K562 (cell line): ENCODE measurements at regions not wholly inside any gene's neighbourhood (a gene's known extent, or its start where the extent isn't known, plus 50 kb on each side); places are given as distances from the start of the nearest gene placed in this dataset.

Source experiments
- BACH1 ChIP-seq: fragments of 200-800 bp; sonication (Bioruptor generic); IDR thresholded peaks from 2 replicates; pipeline ENCODE4 v1.6.1; 2016; ENCODE audit warnings: missing genetic modification characterization, missing compliant biosample characterization
- CBX2 ChIP-seq: fragments of 200-600 bp; sonication (generic); IDR thresholded peaks from one replicate; pipeline ENCODE4 v1.6.1; 2012; ENCODE audit warnings: mild to moderate bottlenecking, low read length, inconsistent platforms; ENCODE audit not compliant: insufficient read depth, poor library complexity, severe bottlenecking
- NR3C1 ChIP-seq: sonication (generic); formaldehyde crosslinking; IDR thresholded peaks from 2 replicates; pipeline ENCODE4 v1.8.1; 2022; ENCODE audit warnings: missing genetic modification reagents
- TRIM25 ChIP-seq: fragments of 450-650 bp; IDR thresholded peaks from 2 replicates; pipeline ENCODE4 v1.7.0; 2016; ENCODE audit warnings: borderline replicate concordance
- USF2 ChIP-seq: sonication (generic); formaldehyde crosslinking; IDR thresholded peaks from 2 replicates; pipeline ENCODE4 v1.5.0; 2020; ENCODE audit warnings: missing genetic modification reagents
- ZBTB49 ChIP-seq: sonication (generic); formaldehyde crosslinking; IDR thresholded peaks from 2 replicates; pipeline ENCODE4 v1.8.0; 2022; ENCODE audit warnings: missing genetic modification reagents, mild to moderate bottlenecking, borderline replicate concordance
- ZKSCAN1 ChIP-seq: fragments of 150-350 bp; IDR thresholded peaks from 2 replicates; pipeline ENCODE4 v1.6.1; 2016; ENCODE audit warnings: low read depth, low read length
- ZNF124 ChIP-seq: sonication (generic); formaldehyde crosslinking; IDR thresholded peaks from 2 replicates; pipeline ENCODE4 v1.8.1; 2022; ENCODE audit warnings: missing genetic modification reagents
- TF ChIP-seq, protein P1 (sequence below), 3 experiments: IDR thresholded peaks in 2 of 3; conservative IDR thresholded peaks in 1 of 3; 2 replicates each; pipeline ENCODE4 v1.5.1; 2011 to 2012; ENCODE audit warnings: low read length in 3 of 3, mild to moderate bottlenecking in 3 of 3, control low read depth in 2 of 3, improper control_type of control experiment in 1 of 3, inconsistent platforms in 1 of 3, low read depth in 1 of 3, mixed read lengths in 1 of 3, moderate library complexity in 1 of 3; ENCODE audit not compliant: insufficient read depth in 2 of 3
- TF ChIP-seq, protein P2 (sequence below): fragments of 250-450 bp; sonication (Bioruptor Pico); IDR thresholded peaks from 2 replicates; pipeline ENCODE4 v1.4.0; 2020; ENCODE audit warnings: mild to moderate bottlenecking, moderate library complexity

DNA sequence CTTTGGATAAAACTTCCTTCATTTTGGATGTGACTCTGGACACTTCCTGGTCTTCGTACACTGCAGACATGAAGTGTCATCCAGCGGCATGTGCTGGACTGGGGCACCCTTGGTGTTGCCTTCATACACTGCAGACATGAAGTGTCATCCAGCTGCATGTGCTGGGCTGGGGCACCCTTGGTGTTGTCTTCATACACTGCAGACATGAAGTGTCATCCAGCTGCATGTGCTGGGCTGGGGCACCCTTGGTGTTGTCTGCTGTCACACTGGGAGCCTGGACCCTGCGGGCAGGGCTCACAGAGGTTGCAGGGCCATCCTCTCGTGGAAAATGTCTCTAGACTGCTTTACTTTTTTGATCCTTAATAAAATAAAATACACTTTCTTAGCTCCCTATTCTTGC, 771.4 kb downstream of the BRD1 start:
- TF ChIP-seq NR3C1 (CRISPR knock-in tag) = no peak
- no peak for TF ChIP-seq USF2 (CRISPR knock-in tag)
- TF ChIP-seq, protein P1, sequence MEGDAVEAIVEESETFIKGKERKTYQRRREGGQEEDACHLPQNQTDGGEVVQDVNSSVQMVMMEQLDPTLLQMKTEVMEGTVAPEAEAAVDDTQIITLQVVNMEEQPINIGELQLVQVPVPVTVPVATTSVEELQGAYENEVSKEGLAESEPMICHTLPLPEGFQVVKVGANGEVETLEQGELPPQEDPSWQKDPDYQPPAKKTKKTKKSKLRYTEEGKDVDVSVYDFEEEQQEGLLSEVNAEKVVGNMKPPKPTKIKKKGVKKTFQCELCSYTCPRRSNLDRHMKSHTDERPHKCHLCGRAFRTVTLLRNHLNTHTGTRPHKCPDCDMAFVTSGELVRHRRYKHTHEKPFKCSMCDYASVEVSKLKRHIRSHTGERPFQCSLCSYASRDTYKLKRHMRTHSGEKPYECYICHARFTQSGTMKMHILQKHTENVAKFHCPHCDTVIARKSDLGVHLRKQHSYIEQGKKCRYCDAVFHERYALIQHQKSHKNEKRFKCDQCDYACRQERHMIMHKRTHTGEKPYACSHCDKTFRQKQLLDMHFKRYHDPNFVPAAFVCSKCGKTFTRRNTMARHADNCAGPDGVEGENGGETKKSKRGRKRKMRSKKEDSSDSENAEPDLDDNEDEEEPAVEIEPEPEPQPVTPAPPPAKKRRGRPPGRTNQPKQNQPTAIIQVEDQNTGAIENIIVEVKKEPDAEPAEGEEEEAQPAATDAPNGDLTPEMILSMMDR (IDR thresholded peaks at IDR 0.05 in 2 of 3, conservative IDR thresholded peaks at IDR 0.05 in 1 of 3; ENCODE audit: insufficient read depth in 2 of 3, low read depth in 1 of 3, low read length in 3 of 3) = no peak
- TF ChIP-seq ZKSCAN1 = no peak
- TF ChIP-seq TRIM25 = no peak
- TF ChIP-seq ZNF124 (CRISPR knock-in tag) = no peak
- TF ChIP-seq, protein P2, sequence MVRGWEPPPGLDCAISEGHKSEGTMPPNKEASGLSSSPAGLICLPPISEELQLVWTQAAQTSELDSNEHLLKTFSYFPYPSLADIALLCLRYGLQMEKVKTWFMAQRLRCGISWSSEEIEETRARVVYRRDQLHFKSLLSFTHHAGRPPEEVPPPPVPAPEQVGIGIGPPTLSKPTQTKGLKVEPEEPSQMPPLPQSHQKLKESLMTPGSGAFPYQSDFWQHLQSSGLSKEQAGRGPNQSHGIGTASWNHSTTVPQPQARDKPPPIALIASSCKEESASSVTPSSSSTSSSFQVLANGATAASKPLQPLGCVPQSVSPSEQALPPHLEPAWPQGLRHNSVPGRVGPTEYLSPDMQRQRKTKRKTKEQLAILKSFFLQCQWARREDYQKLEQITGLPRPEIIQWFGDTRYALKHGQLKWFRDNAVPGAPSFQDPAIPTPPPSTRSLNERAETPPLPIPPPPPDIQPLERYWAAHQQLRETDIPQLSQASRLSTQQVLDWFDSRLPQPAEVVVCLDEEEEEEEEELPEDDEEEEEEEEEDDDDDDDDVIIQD (CRISPR knock-in tag) = no peak
- no peak for TF ChIP-seq CBX2
- TF ChIP-seq BACH1 (tag) = no peak
- TF ChIP-seq ZBTB49 (CRISPR knock-in tag) = no peak
